Mesenchymal stem cell (in vitro differentiated cells and primary cell): ENCODE measurements at regions not wholly inside any gene's neighbourhood (a gene's known extent, or its start where the extent isn't known, plus 50 kb on each side); places are given as distances from the start of the nearest gene placed in this dataset.
A peak's percentile ranks its signal among the peaks of the same experiment; 100 is the strongest.

Source experiments
- DNase-seq: peaks from one replicate; pipeline ENCODE4 v3.0.0-alpha.2; 2013
- H2AFZ ChIP-seq: one replicate; pipeline ENCODE4 v1.6.1; 2013; ENCODE audit warnings: low read depth, mild to moderate bottlenecking, control low read depth, inconsistent platforms, low read length, moderate library complexity
- H2AK5ac ChIP-seq: 2 replicates; pipeline ENCODE4 v1.6.1; 2013; ENCODE audit warnings: low read length, moderate library complexity, mild to moderate bottlenecking, inconsistent platforms; ENCODE audit not compliant: severe bottlenecking
- H2BK120ac ChIP-seq: one replicate; pipeline ENCODE4 v1.6.1; 2013; ENCODE audit warnings: low read depth, mild to moderate bottlenecking, inconsistent platforms, low read length, moderate library complexity
- H2BK12ac ChIP-seq, 2 experiments: one replicate each; pipeline ENCODE4 v1.6.1; 2013; ENCODE audit warnings: inconsistent platforms in 2 of 2, low read length in 2 of 2, mild to moderate bottlenecking in 2 of 2, moderate library complexity in 2 of 2, control low read depth in 1 of 2
- H2BK15ac ChIP-seq: one replicate; pipeline ENCODE4 v1.6.1; 2013; ENCODE audit warnings: mild to moderate bottlenecking, low read depth, inconsistent platforms; ENCODE audit not compliant: poor library complexity, severe bottlenecking
- H2BK5ac ChIP-seq: 2 replicates; pipeline ENCODE4 v1.6.1; 2013; ENCODE audit warnings: low read depth, mild to moderate bottlenecking, low read length, control low read depth, inconsistent platforms; ENCODE audit not compliant: poor library complexity, severe bottlenecking
- H3K14ac ChIP-seq, 2 experiments: one replicate each; pipeline ENCODE4 v1.6.1; 2013; ENCODE audit warnings: inconsistent platforms in 2 of 2, low read length in 2 of 2, control low read depth in 1 of 2, mild to moderate bottlenecking in 1 of 2, moderate library complexity in 1 of 2
- H3K18ac ChIP-seq, 2 experiments: one replicate each; pipeline ENCODE4 v1.6.1; 2013; ENCODE audit warnings: inconsistent platforms in 2 of 2, low read length in 2 of 2, control low read depth in 1 of 2, low read depth in 1 of 2, mild to moderate bottlenecking in 1 of 2
- H3K23ac ChIP-seq, 2 experiments: one replicate each; pipeline ENCODE4 v1.6.1; 2013; ENCODE audit warnings: inconsistent platforms in 2 of 2, low read length in 2 of 2, mild to moderate bottlenecking in 2 of 2, moderate library complexity in 2 of 2, control low read depth in 1 of 2
- H3K27ac ChIP-seq: 2 replicates; pipeline ENCODE4 v1.5.1; 2013; ENCODE audit warnings: mild to moderate bottlenecking, moderate library complexity, low read length, control low read depth, inconsistent platforms; ENCODE audit not compliant: poor library complexity, severe bottlenecking
- H3K27me3 ChIP-seq, 2 experiments: 2 replicates each; pipeline versions ENCODE4 v1.6.1 to v1.7.0; 2013; ENCODE audit warnings: low read length in 2 of 2, mild to moderate bottlenecking in 2 of 2, moderate library complexity in 2 of 2, control low read depth in 1 of 2, inconsistent platforms in 1 of 2; ENCODE audit not compliant: control insufficient read depth in 1 of 2, insufficient read depth in 1 of 2
- H3K36me3 ChIP-seq, 2 experiments: 2 replicates each; pipeline versions ENCODE4 v1.6.1 to v1.7.0; 2013; ENCODE audit warnings: low read length in 2 of 2, control low read depth in 1 of 2, inconsistent platforms in 1 of 2, low read depth in 1 of 2, mild to moderate bottlenecking in 1 of 2; ENCODE audit not compliant: insufficient read depth in 2 of 2, control insufficient read depth in 1 of 2
- H3K4ac ChIP-seq, 2 experiments: one replicate each; pipeline ENCODE4 v1.6.1; 2013; ENCODE audit warnings: inconsistent platforms in 2 of 2, low read length in 2 of 2, mild to moderate bottlenecking in 2 of 2, moderate library complexity in 2 of 2, control low read depth in 1 of 2, low read depth in 1 of 2
- H3K4me1 ChIP-seq: 2 replicates; pipeline ENCODE4 v1.6.1; 2013; ENCODE audit warnings: low read depth, low read length, control low read depth; ENCODE audit not compliant: control insufficient read depth, insufficient read depth
- H3K4me2 ChIP-seq: 2 replicates; pipeline ENCODE4 v1.6.1; 2013; ENCODE audit warnings: low read length, mild to moderate bottlenecking, inconsistent platforms; ENCODE audit not compliant: poor library complexity, severe bottlenecking
- H3K4me3 ChIP-seq, 2 experiments: 2 replicates each; pipeline versions ENCODE4 v1.5.1 to v1.7.0; 2013; ENCODE audit warnings: low read length in 2 of 2, mild to moderate bottlenecking in 2 of 2, control low read depth in 1 of 2, low read depth in 1 of 2; ENCODE audit not compliant: insufficient read depth in 1 of 2
- H3K79me1 ChIP-seq: replicated peaks from 2 replicates; pipeline ENCODE4 v1.6.1; 2013; ENCODE audit warnings: mild to moderate bottlenecking, control low read depth, low read length, inconsistent platforms; ENCODE audit not compliant: poor library complexity, severe bottlenecking
- H3K9ac ChIP-seq: 2 replicates; pipeline ENCODE4 v1.7.0; 2013; ENCODE audit warnings: mild to moderate bottlenecking, low read length, moderate library complexity
- H3K9me3 ChIP-seq: 2 replicates; pipeline ENCODE4 v1.7.0; 2013; ENCODE audit warnings: mild to moderate bottlenecking, low read length; ENCODE audit not compliant: control insufficient read depth
- H4K8ac ChIP-seq: one replicate; pipeline ENCODE4 v1.6.1; 2013; ENCODE audit warnings: inconsistent platforms, mild to moderate bottlenecking, low read length, moderate library complexity
- H4K91ac ChIP-seq: one replicate; pipeline ENCODE4 v1.6.1; 2013; ENCODE audit warnings: mild to moderate bottlenecking, low read length, inconsistent platforms
- WGBS: methylation state at CpG from one replicate; pipeline ENCODE4 v1.1.7; 2013; ENCODE audit warnings: mixed read lengths; 5-methylcytosine and 5-hydroxymethylcytosine counted together

- WGBS = 48% methylated on average over 9 of the region's 11 CpGs
- H2BK15ac ChIP-seq = no peak overlapping the region
- H3K4ac ChIP-seq = no peak overlapping the region
- no peak overlapping the region for H2BK120ac ChIP-seq
- no peak overlapping the region for H3K4me3 ChIP-seq
- no peak overlapping the region for H3K18ac ChIP-seq
- H4K8ac ChIP-seq = no peak overlapping the region
- no peaks in the 10 kb centered on the region for H3K36me3 ChIP-seq
- H3K27ac ChIP-seq = no peak overlapping the region
- H3K23ac ChIP-seq = no peak overlapping the region
- no peak overlapping the region for H2AFZ ChIP-seq
- H2BK12ac ChIP-seq = no peak overlapping the region
- no peak overlapping the region for H2AK5ac ChIP-seq
- no peak overlapping the region for H3K9ac ChIP-seq
- H3K9me3 ChIP-seq = no peaks in the 10 kb centered on the region
- H3K14ac ChIP-seq = no peak overlapping the region
- no peak for DNase-seq
- H2BK5ac ChIP-seq = no peak overlapping the region
- H3K79me1 ChIP-seq = no peaks in the 10 kb centered on the region
- H3K4me1 ChIP-seq = peaks cover 21% of the 10 kb centered on the region
- H3K27me3 ChIP-seq = peaks cover 0 to 51% of the 10 kb centered on the region in 2 experiments
- no peak overlapping the region for H3K4me2 ChIP-seq
- no peak overlapping the region for H4K91ac ChIP-seq
Measured at GRCh38 chr15:79171320-79172031, 80.9 kb upstream of the RASGRF1 start.

DNA sequence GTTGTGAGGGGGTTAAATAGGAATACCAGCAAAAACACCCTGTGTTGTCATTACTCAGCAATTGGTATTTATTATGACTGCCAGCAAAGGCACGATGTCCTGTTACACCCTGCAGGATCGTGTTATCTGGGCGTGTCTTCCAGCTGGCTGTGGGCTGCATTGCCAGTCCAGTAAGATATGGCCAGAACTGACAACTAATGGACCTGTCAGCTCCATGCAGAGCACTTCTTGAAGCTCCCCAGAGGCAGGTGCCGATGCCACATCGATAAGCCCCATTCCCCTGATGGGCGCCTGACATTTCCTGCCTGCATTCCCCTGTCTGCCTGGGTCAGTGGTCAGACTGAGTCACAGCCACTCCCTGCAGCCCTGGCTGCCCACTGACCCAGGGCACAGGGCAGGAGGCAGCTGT is 79.7 kb upstream of the RASGRF1 start:
- Histone ChIP-seq H2BK120ac (no peak overlapping the region), H3K18ac (no peak overlapping the region), H4K8ac (no peak overlapping the region), H3K27ac (no peak overlapping the region), H2AFZ (no peak overlapping the region), H2AK5ac (no peak overlapping the region), H2BK15ac (no peak overlapping the region), H3K4ac (no peak overlapping the region), H4K91ac (no peak overlapping the region), H2BK12ac (no peak overlapping the region), H3K27me3 (peaks cover 0 to 40% of the 10 kb centered on the region in 2 experiments), H3K4me3 (no peak overlapping the region), H3K36me3 (no peaks in the 10 kb centered on the region), H3K9me3 (no peaks in the 10 kb centered on the region), H3K9ac (peak overlapping the region; percentile 44), H3K4me1 (peaks cover 21% of the 10 kb centered on the region), H3K79me1 (no peaks in the 10 kb centered on the region), H3K23ac (no peak overlapping the region), H2BK5ac (no peak overlapping the region), H3K4me2 (peak overlapping the region; percentile 15), H3K14ac (no peak overlapping the region)
- WGBS = 38% methylated on average over 6 of the region's 6 CpGs
- DNase-seq = peak; percentile 21

DNA sequence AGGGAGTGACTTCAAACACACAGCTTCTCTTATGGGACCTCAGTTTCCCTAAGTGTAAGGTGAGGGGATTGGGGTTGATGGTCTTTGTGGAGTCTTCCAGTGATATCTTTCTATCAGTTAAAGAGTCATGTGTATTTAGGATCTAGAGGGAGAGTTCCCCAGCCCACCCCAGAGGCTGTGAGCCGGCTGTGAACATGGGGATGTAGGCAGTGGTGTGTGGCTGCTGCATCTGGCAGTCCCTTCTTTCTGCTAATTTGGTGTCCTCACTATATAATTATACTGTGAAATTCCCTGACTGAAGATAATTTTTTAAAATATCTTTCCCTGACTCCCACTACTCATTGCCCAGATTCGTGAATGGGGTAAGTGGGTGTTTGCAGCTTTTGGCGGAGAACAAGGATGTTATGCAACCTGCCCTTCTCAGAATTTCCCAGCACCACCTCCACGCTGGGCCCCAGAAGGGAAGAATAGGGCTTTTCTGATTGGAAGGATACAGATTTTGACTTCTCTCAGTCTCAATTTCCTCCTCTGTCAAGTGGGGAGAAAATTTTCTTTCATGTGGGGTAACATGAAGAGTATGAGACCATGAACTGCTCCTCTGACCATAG is 79.0 kb upstream of the RASGRF1 start:
- 83% methylated on average over 1 of the region's 4 CpGs for WGBS
- H3K23ac ChIP-seq = no peak overlapping the region
- H3K79me1 ChIP-seq = no peaks in the 10 kb centered on the region

GRCh38 chr15:79168922-79169456 is 78.4 kb upstream of the RASGRF1 start:
- no peaks in the 10 kb centered on the region for H3K9me3 ChIP-seq
- H2BK120ac ChIP-seq = no peak overlapping the region
- no peak overlapping the region for H2AFZ ChIP-seq
- no peak overlapping the region for H2BK12ac ChIP-seq
- H3K4me3 ChIP-seq = no peak overlapping the region
- no peak overlapping the region for H3K18ac ChIP-seq
- no peak overlapping the region for H3K27ac ChIP-seq
- H3K4ac ChIP-seq = no peak overlapping the region
- H3K9ac ChIP-seq = peak overlapping the region; percentile 18
- no peak overlapping the region for H4K8ac ChIP-seq
- H3K36me3 ChIP-seq = no peaks in the 10 kb centered on the region
- H3K79me1 ChIP-seq = no peaks in the 10 kb centered on the region
- peaks cover 21% of the 10 kb centered on the region for H3K4me1 ChIP-seq
- H2BK15ac ChIP-seq = no peak overlapping the region
- H4K91ac ChIP-seq = no peak overlapping the region
- WGBS = 54% methylated on average over 6 of the region's 6 CpGs
- no peak overlapping the region for H3K4me2 ChIP-seq
- no peak overlapping the region for H3K14ac ChIP-seq
- H3K23ac ChIP-seq = no peak overlapping the region
- H2AK5ac ChIP-seq = no peak overlapping the region
- H3K27me3 ChIP-seq = peaks cover 0 to 33% of the 10 kb centered on the region in 2 experiments
- no peak overlapping the region for H2BK5ac ChIP-seq
- DNase-seq = peak; percentile 19

More for the DNA sequence above, 79.0 kb upstream of the RASGRF1 start:
- Histone ChIP-seq H3K14ac (no peak overlapping the region), H3K4me1 (peaks cover 21% of the 10 kb centered on the region), H3K27me3 (peaks cover 0 to 35% of the 10 kb centered on the region in 2 experiments), H2BK15ac (no peak overlapping the region), H2BK12ac (no peak overlapping the region), H3K18ac (no peak overlapping the region), H3K4me2 (no peak overlapping the region), H4K91ac (no peak overlapping the region), H2BK120ac (no peak overlapping the region), H3K9me3 (no peaks in the 10 kb centered on the region), H3K36me3 (no peaks in the 10 kb centered on the region), H3K4me3 (no peak overlapping the region), H4K8ac (no peak overlapping the region), H3K4ac (no peak overlapping the region), H3K9ac (peak overlapping the region; percentile 44), H3K27ac (no peak overlapping the region), H2AK5ac (no peak overlapping the region), H2AFZ (no peak overlapping the region), H2BK5ac (no peak overlapping the region)
- DNase-seq = no peak
